ENCODE measurements at regions not wholly inside any gene's neighbourhood (a gene's known extent, or its start where the extent isn't known, plus 50 kb on each side); places are given as distances from the start of the nearest gene placed in this dataset.

GRCh38 chr18:31243740-31244512, 74.0 kb upstream of the DSG1 start (continued):
- TF ChIP-seq, protein P1, sequence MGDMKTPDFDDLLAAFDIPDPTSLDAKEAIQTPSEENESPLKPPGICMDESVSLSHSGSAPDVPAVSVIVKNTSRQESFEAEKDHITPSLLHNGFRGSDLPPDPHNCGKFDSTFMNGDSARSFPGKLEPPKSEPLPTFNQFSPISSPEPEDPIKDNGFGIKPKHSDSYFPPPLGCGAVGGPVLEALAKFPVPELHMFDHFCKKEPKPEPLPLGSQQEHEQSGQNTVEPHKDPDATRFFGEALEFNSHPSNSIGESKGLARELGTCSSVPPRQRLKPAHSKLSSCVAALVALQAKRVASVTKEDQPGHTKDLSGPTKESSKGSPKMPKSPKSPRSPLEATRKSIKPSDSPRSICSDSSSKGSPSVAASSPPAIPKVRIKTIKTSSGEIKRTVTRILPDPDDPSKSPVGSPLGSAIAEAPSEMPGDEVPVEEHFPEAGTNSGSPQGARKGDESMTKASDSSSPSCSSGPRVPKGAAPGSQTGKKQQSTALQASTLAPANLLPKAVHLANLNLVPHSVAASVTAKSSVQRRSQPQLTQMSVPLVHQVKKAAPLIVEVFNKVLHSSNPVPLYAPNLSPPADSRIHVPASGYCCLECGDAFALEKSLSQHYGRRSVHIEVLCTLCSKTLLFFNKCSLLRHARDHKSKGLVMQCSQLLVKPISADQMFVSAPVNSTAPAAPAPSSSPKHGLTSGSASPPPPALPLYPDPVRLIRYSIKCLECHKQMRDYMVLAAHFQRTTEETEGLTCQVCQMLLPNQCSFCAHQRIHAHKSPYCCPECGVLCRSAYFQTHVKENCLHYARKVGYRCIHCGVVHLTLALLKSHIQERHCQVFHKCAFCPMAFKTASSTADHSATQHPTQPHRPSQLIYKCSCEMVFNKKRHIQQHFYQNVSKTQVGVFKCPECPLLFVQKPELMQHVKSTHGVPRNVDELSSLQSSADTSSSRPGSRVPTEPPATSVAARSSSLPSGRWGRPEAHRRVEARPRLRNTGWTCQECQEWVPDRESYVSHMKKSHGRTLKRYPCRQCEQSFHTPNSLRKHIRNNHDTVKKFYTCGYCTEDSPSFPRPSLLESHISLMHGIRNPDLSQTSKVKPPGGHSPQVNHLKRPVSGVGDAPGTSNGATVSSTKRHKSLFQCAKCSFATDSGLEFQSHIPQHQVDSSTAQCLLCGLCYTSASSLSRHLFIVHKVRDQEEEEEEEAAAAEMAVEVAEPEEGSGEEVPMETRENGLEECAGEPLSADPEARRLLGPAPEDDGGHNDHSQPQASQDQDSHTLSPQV (IDR thresholded peaks at IDR 0.05): 0 out of 2 replicates have a peak, but pooled peaks have one; percentile 50

DNA sequence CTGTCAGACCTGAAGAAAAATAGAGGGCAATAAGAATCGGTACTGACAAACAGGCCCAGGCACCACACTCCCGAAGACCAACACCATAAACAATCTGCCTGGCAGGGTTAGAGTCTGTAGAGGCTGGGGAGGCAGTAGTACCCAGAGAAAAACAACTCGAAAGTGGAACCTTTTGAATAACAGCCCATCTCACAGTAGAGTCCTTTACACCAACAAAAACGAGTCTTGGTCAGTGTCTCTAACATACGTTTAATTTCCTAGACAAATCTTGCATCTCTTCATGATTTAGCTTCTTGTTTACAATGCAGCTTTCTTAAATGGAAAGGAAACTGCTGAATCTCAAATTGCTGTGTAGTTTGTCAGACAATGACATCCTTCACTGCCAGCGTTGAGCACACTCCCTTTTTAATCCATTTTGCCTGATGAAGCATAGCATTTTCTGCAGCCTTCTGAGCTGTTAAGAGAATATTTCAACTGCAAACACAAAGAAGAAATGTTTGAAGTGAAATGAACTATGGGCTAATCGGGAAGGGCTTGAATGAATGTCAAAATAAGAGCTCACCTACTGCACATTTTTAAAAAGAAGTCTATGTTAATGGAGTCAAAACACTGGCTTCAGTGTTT, 73.1 kb upstream of the DSG1 start:
- Histone ChIP-seq H3K36me3 (ENCODE audit: control insufficient read depth, insufficient read depth, low read length) (no peaks in the 10 kb centered on the region), H3K27ac (ENCODE audit: extremely low read depth, low read depth, low read length) (peak overlapping the region; percentile 26; the same call in 1 of the 3 replicates), H3K4me3 (no peak overlapping the region), H4K20me1 (replicated peaks; ENCODE audit: control insufficient read depth, insufficient read depth, low read length) (no peaks in the 10 kb centered on the region), H3K4me1 (replicated peaks in 1 of 2; ENCODE audit: control insufficient read depth in 2 of 2, insufficient read depth in 2 of 2, low read length in 2 of 2) (no peaks in the 10 kb centered on the region; a peak in 1 of 5 replicates), H3K9ac (ENCODE audit: insufficient read depth in 1 of 2, low read depth in 2 of 2, low read length in 2 of 2) (no peak overlapping the region), H3K9me3 (replicated peaks; ENCODE audit: control insufficient read depth, insufficient read depth, low read depth, low read length) (no peaks in the 10 kb centered on the region), H2AFZ (ENCODE audit: low read depth, low read length) (peak overlapping the region; percentile 64), H3K27me3 (ENCODE audit: control insufficient read depth in 2 of 2, insufficient read depth in 2 of 2, low read length in 2 of 2) (no peaks in the 10 kb centered on the region), H3K79me2 (ENCODE audit: control insufficient read depth, insufficient read depth, low read length) (no peaks in the 10 kb centered on the region), H3K9me1 (ENCODE audit: control insufficient read depth, insufficient read depth, low read length) (no peaks in the 10 kb centered on the region), H3K4me2 (ENCODE audit: insufficient read depth, low read length) (no peak overlapping the region)
- intact Hi-C loops (cut with micrococcal nuclease) (no loop called here), in situ Hi-C loops (cut with MboI) (no loop called here)
- ATAC-seq (peak; percentile 38), DNase-seq (ENCODE audit: extremely low read depth in 1 of 4, low spot score in 3 of 4) (peak in 1 of 4 experiments; percentile 19), FAIRE-seq (peak; percentile 37)
- peak; percentile 99 for TF ChIP-seq MYNN (IDR thresholded peaks at IDR 0.05)
- TF ChIP-seq MYNN (CRISPR knock-in tag; IDR thresholded peaks at IDR 0.05): peak; percentile 79; the same call in 1 of the 2 replicates
- TF ChIP-seq BMI1 (IDR thresholded peaks at IDR 0.05; ENCODE audit: low read length): no peak
- TF ChIP-seq TSC22D4 (tag; IDR thresholded peaks at IDR 0.05): no peak
- no peak for TF ChIP-seq ZNF121 (CRISPR knock-in tag; conservative IDR thresholded peaks at IDR 0.05)
- no peak for TF ChIP-seq RHOXF2B (CRISPR knock-in tag; conservative IDR thresholded peaks at IDR 0.05)
- no peak for TF ChIP-seq SRSF3 (IDR thresholded peaks at IDR 0.05; ENCODE audit: insufficient read depth, low read length)
- ChIA-PET POLR2A (interaction anchor here (0.7 to 1.3 kb wide), 2 partner anchors 217 to 352 kb away, joined by 3 to 4 read pairs; no protein-coding TSS in a partner anchor), CTCF (ENCODE audit: low intra/inter-chr PET ratio) (no interaction called here)
- BruUV-seq (replicated peaks): no TSS peak
- WGBS (ENCODE audit: insufficient coverage, low coverage, missing lambda C conversion rate): 6% methylated on average over 7 of the region's 7 CpGs

All from K562 (cell line).